H9 (cell line): ENCODE measurements at regions not wholly inside any gene's neighbourhood (a gene's known extent, or its start where the extent isn't known, plus 50 kb on each side); places are given as distances from the start of the nearest gene placed in this dataset.

Experiments used
- DNase-seq: peaks from one replicate; pipeline ENCODE4 v3.0.0-alpha.2; 2017
- H2AFZ ChIP-seq: one replicate; pipeline ENCODE4 v1.6.1; 2013; ENCODE audit warnings: mild to moderate bottlenecking, low read length, control low read depth, moderate library complexity
- H2AK5ac ChIP-seq: 2 replicates; pipeline ENCODE4 v1.6.1; 2013; ENCODE audit warnings: low read length, control low read depth, mixed read lengths; ENCODE audit not compliant: insufficient read length
- H2BK120ac ChIP-seq: one replicate; pipeline ENCODE4 v1.6.1; 2013; ENCODE audit warnings: low read depth, mild to moderate bottlenecking, low read length, control low read depth, inconsistent platforms; ENCODE audit not compliant: poor library complexity, severe bottlenecking
- H2BK12ac ChIP-seq: 2 replicates; pipeline ENCODE4 v1.6.1; 2013; ENCODE audit warnings: low read length, control low read depth, mixed read lengths, low read depth; ENCODE audit not compliant: insufficient read length
- H2BK15ac ChIP-seq: 2 replicates; pipeline ENCODE4 v1.6.1; 2013; ENCODE audit warnings: low read depth, low read length, control low read depth
- H2BK20ac ChIP-seq: one replicate; pipeline ENCODE4 v1.6.1; 2013; ENCODE audit warnings: low read depth, mild to moderate bottlenecking, low read length, control low read depth, inconsistent platforms; ENCODE audit not compliant: poor library complexity, severe bottlenecking
- H2BK5ac ChIP-seq: 2 replicates; pipeline ENCODE4 v1.6.1; 2013; ENCODE audit warnings: low read length, control low read depth, mixed read lengths; ENCODE audit not compliant: insufficient read length
- H3K14ac ChIP-seq: 2 replicates; pipeline ENCODE4 v1.6.1; 2013; ENCODE audit warnings: low read length, control low read depth; ENCODE audit not compliant: insufficient read depth
- H3K18ac ChIP-seq: 2 replicates; pipeline ENCODE4 v1.6.1; 2013; ENCODE audit warnings: low read depth, mild to moderate bottlenecking, mixed read lengths, low read length, control low read depth; ENCODE audit not compliant: insufficient read length
- H3K23ac ChIP-seq: 2 replicates; pipeline ENCODE4 v1.6.1; 2013; ENCODE audit warnings: low read length, control low read depth, mixed read lengths, low read depth; ENCODE audit not compliant: insufficient read length
- H3K23me2 ChIP-seq: 2 replicates; pipeline ENCODE4 v1.6.1; 2013; ENCODE audit warnings: low read depth, mild to moderate bottlenecking, mixed read lengths, low read length, control low read depth; ENCODE audit not compliant: insufficient read length, poor library complexity, severe bottlenecking
- H3K27ac ChIP-seq: 2 replicates; pipeline ENCODE4 v1.5.1; 2013; ENCODE audit warnings: low read length, control low read depth, mixed read lengths, low read depth; ENCODE audit not compliant: insufficient read length
- H3K27me3 ChIP-seq: 2 replicates; pipeline ENCODE4 v1.6.1; 2013; ENCODE audit warnings: low read length, control low read depth, inconsistent platforms; ENCODE audit not compliant: insufficient read depth
- H3K4ac ChIP-seq: 2 replicates; pipeline ENCODE4 v1.6.1; 2013; ENCODE audit warnings: low read depth, mild to moderate bottlenecking, control low read depth, inconsistent platforms, low read length, moderate library complexity
- H3K4me1 ChIP-seq: 2 replicates; pipeline ENCODE4 v1.6.1; 2013; ENCODE audit warnings: low read length, control low read depth, inconsistent platforms; ENCODE audit not compliant: insufficient read depth
- H3K4me2 ChIP-seq: 2 replicates; pipeline ENCODE4 v1.6.1; 2013; ENCODE audit warnings: low read length, control low read depth, mixed read lengths; ENCODE audit not compliant: insufficient read length, insufficient read depth
- H3K56ac ChIP-seq: 2 replicates; pipeline ENCODE4 v1.6.1; 2013; ENCODE audit warnings: low read depth, mild to moderate bottlenecking, mixed read lengths, low read length, control low read depth; ENCODE audit not compliant: insufficient read length
- H3K79me1 ChIP-seq: 2 replicates; pipeline ENCODE4 v1.6.1; 2013; ENCODE audit warnings: low read depth, mild to moderate bottlenecking, moderate library complexity, low read length, control low read depth, inconsistent platforms; ENCODE audit not compliant: insufficient read depth, poor library complexity, severe bottlenecking
- H3K79me2 ChIP-seq: 2 replicates; pipeline ENCODE4 v1.6.1; 2013; ENCODE audit warnings: low read length, control low read depth, inconsistent platforms; ENCODE audit not compliant: insufficient read depth
- H3K9ac ChIP-seq: 2 replicates; pipeline ENCODE4 v1.6.1; 2013; ENCODE audit warnings: low read length, control low read depth, mixed read lengths; ENCODE audit not compliant: insufficient read length; ENCODE audit errors: extremely low read depth
- H3K9me3 ChIP-seq: one replicate; pipeline ENCODE4 v1.6.1; 2013; ENCODE audit warnings: low read depth, low read length, inconsistent platforms; ENCODE audit not compliant: control insufficient read depth
- H3T11ph ChIP-seq: one replicate; pipeline ENCODE4 v1.6.1; 2013; ENCODE audit warnings: mild to moderate bottlenecking, low read length, control low read depth, inconsistent platforms
- H4K20me1 ChIP-seq: one replicate; pipeline ENCODE4 v1.6.1; 2013; ENCODE audit not compliant: control insufficient read depth, insufficient read length, insufficient read depth
- H4K5ac ChIP-seq: 2 replicates; pipeline ENCODE4 v1.6.1; 2013; ENCODE audit warnings: low read depth, mild to moderate bottlenecking, mixed read lengths, low read length, control low read depth; ENCODE audit not compliant: insufficient read length
- H4K8ac ChIP-seq: replicated peaks from 2 replicates; pipeline ENCODE4 v1.6.1; 2013; ENCODE audit warnings: low read length, control low read depth, mixed read lengths, low read depth; ENCODE audit not compliant: insufficient read length
- H4K91ac ChIP-seq: 2 replicates; pipeline ENCODE4 v1.6.1; 2013; ENCODE audit warnings: low read depth, mild to moderate bottlenecking, moderate library complexity, mixed read lengths, low read length, control low read depth; ENCODE audit not compliant: insufficient read length
- H3K27ac Mint-ChIP-seq, 3 experiments: 2 replicates in 2 of 3; 3 replicates in 1 of 3; pipeline ENCODE4 v1.8.0; 2020 to 2021; ENCODE audit warnings: mixed read lengths in 3 of 3, mild to moderate bottlenecking in 1 of 3, moderate library complexity in 1 of 3
- H3K27me3 Mint-ChIP-seq: 2 replicates; pipeline ENCODE4 v1.8.0; 2021; ENCODE audit warnings: low read depth, mild to moderate bottlenecking, moderate library complexity, mixed read lengths
- H3K36me3 Mint-ChIP-seq, 3 experiments: 2 replicates in 2 of 3; 3 replicates in 1 of 3; pipeline ENCODE4 v1.8.0; 2020 to 2021; ENCODE audit warnings: low read depth in 3 of 3, mixed read lengths in 3 of 3; ENCODE audit not compliant: insufficient read depth in 1 of 3
- H3K4me1 Mint-ChIP-seq, 2 experiments: 2 replicates each; pipeline ENCODE4 v1.8.0; 2020; ENCODE audit warnings: mixed read lengths in 2 of 2
- H3K4me3 Mint-ChIP-seq, 2 experiments: 2 replicates in 1 of 2; 3 replicates in 1 of 2; pipeline ENCODE4 v1.8.0; 2020 to 2021; ENCODE audit warnings: mild to moderate bottlenecking in 2 of 2, mixed read lengths in 2 of 2, moderate library complexity in 1 of 2
- H3K9me3 Mint-ChIP-seq, 2 experiments: 2 replicates in 1 of 2; 3 replicates in 1 of 2; pipeline ENCODE4 v1.8.0; 2020; ENCODE audit warnings: mild to moderate bottlenecking in 2 of 2, mixed read lengths in 2 of 2, moderate library complexity in 1 of 2
- CTCF ChIP-seq: fragments of 200-600 bp; sonication (generic); conservative IDR thresholded peaks from 3 replicates; pipeline ENCODE4 v1.8.0; 2021; ENCODE audit warnings: antibody characterized with exemption, mild to moderate bottlenecking
- WGBS: extraction: QIAGEN DNeasy Blood & Tissue Kit; methylation state at CpG from one replicate; pipeline ENCODE4 v1.1.7; 2013; ENCODE audit warnings: missing lambda C conversion rate, low lambda C conversion rate, mixed read lengths; ENCODE audit not compliant: insufficient read length; ENCODE audit errors: extremely low coverage; 5-methylcytosine and 5-hydroxymethylcytosine counted together

DNA sequence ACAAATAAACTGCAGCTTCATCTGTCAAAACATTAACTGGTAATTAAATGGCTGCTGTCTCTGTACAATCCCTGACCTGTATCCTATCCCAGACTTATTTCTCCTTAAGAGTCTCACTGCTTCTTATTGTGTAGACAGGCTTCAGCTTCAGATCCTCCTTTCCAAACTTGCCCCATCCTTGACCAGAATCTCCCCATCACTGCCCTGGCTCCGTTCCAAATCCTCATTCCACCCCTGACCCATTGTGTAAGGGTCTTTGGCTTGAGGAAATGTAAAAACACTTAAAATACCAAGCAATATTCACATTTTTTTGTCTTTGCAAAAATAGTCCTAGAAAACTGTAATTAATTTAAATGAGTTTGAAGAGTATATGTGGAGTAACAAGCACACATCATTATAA is 152.6 kb upstream of the VEGFC start:
- Histone ChIP-seq H4K91ac (no peak overlapping the region), H3K4ac (no peak overlapping the region), H3K79me1 (no peaks in the 10 kb centered on the region), H3K9ac (no peak overlapping the region), H3K27ac (no peak overlapping the region), H2BK15ac (no peak overlapping the region), H3K56ac (no peak overlapping the region), H3K23ac (no peak overlapping the region), H2BK120ac (no peak overlapping the region), H3K79me2 (no peaks in the 10 kb centered on the region), H3K18ac (no peak overlapping the region), H3K9me3 (no peaks in the 10 kb centered on the region), H3K4me2 (no peak overlapping the region), H3K14ac (no peak overlapping the region), H4K20me1 (no peaks in the 10 kb centered on the region), H4K5ac (no peak overlapping the region), H3T11ph (no peak overlapping the region), H2AK5ac (no peak overlapping the region), H2AFZ (no peak overlapping the region), H4K8ac (no peak overlapping the region), H2BK20ac (no peak overlapping the region), H2BK5ac (no peak overlapping the region), H3K27me3 (no peaks in the 10 kb centered on the region), H2BK12ac (no peak overlapping the region), H3K4me1 (no peaks in the 10 kb centered on the region), H3K23me2 (no peaks in the 10 kb centered on the region)
- Mint-ChIP-seq H3K27me3 (no peaks in the 10 kb centered on the region), H3K4me1 (no peaks in the 10 kb centered on the region), H3K9me3 (no peaks in the 10 kb centered on the region), H3K27ac (no peak overlapping the region), H3K4me3 (no peak overlapping the region), H3K36me3 (no peaks in the 10 kb centered on the region)
- TF ChIP-seq CTCF = no peak
- no CpG with 5 or more reads among the region's 1 CpG for WGBS
- DNase-seq = no peak
